KG1 (cell line): ENCODE measurements at regions not wholly inside any gene's neighbourhood (a gene's known extent, or its start where the extent isn't known, plus 50 kb on each side); places are given as distances from the start of the nearest gene placed in this dataset.

Source experiments
- DNase-seq: peaks from one replicate; lab custom pipeline; 2025; lab: John Stamatoyannopoulos, UW

GRCh38 chr3:34983631-34984030 is 655.7 kb upstream of the ARPP21 start:
- no peak for DNase-seq

GRCh38 chr3:34988296-34988695 is 651.0 kb upstream of the ARPP21 start:
- no peak for DNase-seq

GRCh38 chr3:34995796-34996430 is 643.4 kb upstream of the ARPP21 start:
- DNase-seq, result no peak

- no peak for DNase-seq
These were observed 640.4 kb upstream of the ARPP21 start for GRCh38 chr3:34998902-34999301.

GRCh38 chr3:35012214-35012613 is 627.1 kb upstream of the ARPP21 start:
- DNase-seq, result no peak

GRCh38 chr3:35028157-35028556 is 611.2 kb upstream of the ARPP21 start:
- no peak for DNase-seq

GRCh38 chr3:35042210-35042991 is 596.9 kb upstream of the ARPP21 start:
- DNase-seq, result no peak

- DNase-seq, result no peak
These were observed 596.3 kb upstream of the ARPP21 start for GRCh38 chr3:35043040-35043439.

GRCh38 chr3:35044190-35044589 is 595.1 kb upstream of the ARPP21 start:
- no peak for DNase-seq

GRCh38 chr3:35045118-35045517 is 594.2 kb upstream of the ARPP21 start:
- no peak for DNase-seq

- no peak for DNase-seq
These were observed 574.6 kb upstream of the ARPP21 start for GRCh38 chr3:35064761-35065160.

GRCh38 chr3:35065891-35066290 is 573.4 kb upstream of the ARPP21 start:
- DNase-seq, result no peak

- no peak for DNase-seq
These were observed 571.6 kb upstream of the ARPP21 start for GRCh38 chr3:35067750-35068149.

GRCh38 chr3:35070088-35070487 is 569.2 kb upstream of the ARPP21 start:
- no peak for DNase-seq

- no peak for DNase-seq
These were observed 567.6 kb upstream of the ARPP21 start for GRCh38 chr3:35071772-35072171.

- DNase-seq, result no peak
These were observed 560.5 kb upstream of the ARPP21 start for GRCh38 chr3:35078780-35079179.

- no peak for DNase-seq
These were observed 559.9 kb upstream of the ARPP21 start for GRCh38 chr3:35079403-35079802.

GRCh38 chr3:35081899-35082298 is 557.4 kb upstream of the ARPP21 start:
- DNase-seq, result no peak

- DNase-seq, result no peak
These were observed 550.4 kb upstream of the ARPP21 start for GRCh38 chr3:35088943-35089342.

GRCh38 chr3:35114686-35115085 is 524.6 kb upstream of the ARPP21 start:
- no peak for DNase-seq

GRCh38 chr3:35120026-35120425 is 519.3 kb upstream of the ARPP21 start:
- DNase-seq, result no peak

- no peak for DNase-seq
These were observed 501.7 kb upstream of the ARPP21 start for GRCh38 chr3:35137612-35138011.

- no peak for DNase-seq
These were observed 497.9 kb upstream of the ARPP21 start for GRCh38 chr3:35141406-35141805.

GRCh38 chr3:35144011-35144410 is 495.3 kb upstream of the ARPP21 start:
- no peak for DNase-seq
